Endothelial cell of umbilical vein (primary cell): ENCODE measurements at regions not wholly inside any gene's neighbourhood (a gene's known extent, or its start where the extent isn't known, plus 50 kb on each side); places are given as distances from the start of the nearest gene placed in this dataset.

Source experiments
- EZH2 ChIP-seq: IDR thresholded peaks from 2 replicates; pipeline ENCODE4 v1.6.1; 2012; ENCODE audit warnings: borderline replicate concordance, low read depth, mild to moderate bottlenecking, moderate library complexity, low read length, inconsistent platforms; ENCODE audit not compliant: severe bottlenecking
- POLR2AphosphoS5 ChIP-seq: IDR thresholded peaks from 2 replicates; pipeline ENCODE4 v1.6.1; 2012; ENCODE audit warnings: low read depth, mild to moderate bottlenecking, control low read depth, low read length, moderate library complexity; ENCODE audit not compliant: insufficient read depth
- TF ChIP-seq, protein P1 (sequence below), 2 donors: IDR thresholded peaks; 1 replicate in 1 of 2; 2 replicates in 1 of 2; pipeline ENCODE4 v1.5.1; 2011; ENCODE audit warnings: low read length in 2 of 2, mild to moderate bottlenecking in 2 of 2, moderate library complexity in 2 of 2, control low read depth in 1 of 2, inconsistent platforms in 1 of 2, low read depth in 1 of 2; ENCODE audit not compliant: insufficient read depth in 1 of 2; ENCODE audit errors: extremely low read depth in 1 of 2

- TF ChIP-seq, protein P1, sequence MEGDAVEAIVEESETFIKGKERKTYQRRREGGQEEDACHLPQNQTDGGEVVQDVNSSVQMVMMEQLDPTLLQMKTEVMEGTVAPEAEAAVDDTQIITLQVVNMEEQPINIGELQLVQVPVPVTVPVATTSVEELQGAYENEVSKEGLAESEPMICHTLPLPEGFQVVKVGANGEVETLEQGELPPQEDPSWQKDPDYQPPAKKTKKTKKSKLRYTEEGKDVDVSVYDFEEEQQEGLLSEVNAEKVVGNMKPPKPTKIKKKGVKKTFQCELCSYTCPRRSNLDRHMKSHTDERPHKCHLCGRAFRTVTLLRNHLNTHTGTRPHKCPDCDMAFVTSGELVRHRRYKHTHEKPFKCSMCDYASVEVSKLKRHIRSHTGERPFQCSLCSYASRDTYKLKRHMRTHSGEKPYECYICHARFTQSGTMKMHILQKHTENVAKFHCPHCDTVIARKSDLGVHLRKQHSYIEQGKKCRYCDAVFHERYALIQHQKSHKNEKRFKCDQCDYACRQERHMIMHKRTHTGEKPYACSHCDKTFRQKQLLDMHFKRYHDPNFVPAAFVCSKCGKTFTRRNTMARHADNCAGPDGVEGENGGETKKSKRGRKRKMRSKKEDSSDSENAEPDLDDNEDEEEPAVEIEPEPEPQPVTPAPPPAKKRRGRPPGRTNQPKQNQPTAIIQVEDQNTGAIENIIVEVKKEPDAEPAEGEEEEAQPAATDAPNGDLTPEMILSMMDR (IDR thresholded peaks at IDR 0.05; ENCODE audit: extremely low read depth in 1 of 2, insufficient read depth in 1 of 2, low read depth in 1 of 2, low read length in 2 of 2) = no peak
- TF ChIP-seq EZH2 (no peak), POLR2AphosphoS5 (no peak)
Measured at GRCh38 chrX:39828971-39829370, 268.8 kb downstream of the BCOR start.
